GM20431 (cell line): ENCODE measurements at regions not wholly inside any gene's neighbourhood (a gene's known extent, or its start where the extent isn't known, plus 50 kb on each side); places are given as distances from the start of the nearest gene placed in this dataset.

Experiments used
- in situ Hi-C: fragments of 300-500 bp; cut with MseI, MboI; formaldehyde crosslinking; loops from one replicate; pipeline ENCODE4 v1.15.0; 2020; ENCODE audit warnings: low sequenced_read_pairs; ENCODE audit not compliant: unreplicated experiment

- in situ Hi-C loops = no loop called here
Observed at GRCh38 chr18:43471873-43472272, 194.6 kb upstream of the SYT4 start.

- in situ Hi-C loops = no loop called here
Observed at GRCh38 chr18:43481069-43481468, 203.8 kb upstream of the SYT4 start.

DNA sequence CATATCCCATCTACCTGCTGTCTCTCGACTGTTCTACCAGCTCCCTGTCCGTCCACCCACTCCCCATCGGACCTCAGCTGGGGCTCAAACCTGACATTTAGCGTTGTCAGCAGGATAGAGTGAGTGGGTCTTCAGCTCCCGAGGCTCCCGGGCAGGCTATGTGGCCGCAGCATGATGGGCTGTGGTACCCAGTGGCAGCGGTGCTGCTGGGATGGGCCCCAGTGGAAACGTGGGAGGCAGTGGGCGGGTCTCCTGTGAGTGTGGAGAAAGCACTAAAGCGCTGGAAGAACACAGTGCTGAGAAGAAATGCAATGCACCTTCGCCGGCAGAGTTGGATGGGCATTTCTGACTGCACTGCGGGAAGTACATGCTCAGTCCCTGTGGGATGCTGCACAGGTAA is 204.8 kb upstream of the SYT4 start:
- in situ Hi-C loops = no loop called here

GRCh38 chr18:43482600-43482999 is 205.3 kb upstream of the SYT4 start:
- in situ Hi-C loops = no loop called here

GRCh38 chr18:43484710-43485109 is 207.4 kb upstream of the SYT4 start:
- in situ Hi-C loops = no loop called here

GRCh38 chr18:43485545-43485963 is 208.3 kb upstream of the SYT4 start:
- in situ Hi-C loops = no loop called here

GRCh38 chr18:43486462-43486861 is 209.2 kb upstream of the SYT4 start:
- in situ Hi-C loops = no loop called here

DNA sequence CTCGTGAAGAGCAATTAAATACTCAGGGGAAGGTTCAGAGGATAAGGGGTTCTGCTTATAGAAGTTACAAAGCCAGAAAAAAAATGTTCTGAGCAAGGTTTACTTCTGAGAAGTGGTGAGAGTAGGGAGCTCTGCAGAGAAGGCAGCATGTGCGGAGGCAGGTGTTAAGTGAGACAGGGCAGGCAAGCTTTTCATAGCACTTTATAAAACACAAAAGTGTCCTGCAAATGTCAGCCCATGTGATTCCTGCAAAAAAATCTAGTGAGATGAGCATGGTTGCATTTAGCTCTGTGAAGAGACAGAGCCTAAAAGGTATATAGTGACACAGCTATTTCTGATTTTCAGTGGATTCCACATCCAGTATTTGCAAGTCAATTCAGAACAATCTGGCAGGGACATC is 223.8 kb upstream of the SYT4 start:
- in situ Hi-C loops = no loop called here

DNA sequence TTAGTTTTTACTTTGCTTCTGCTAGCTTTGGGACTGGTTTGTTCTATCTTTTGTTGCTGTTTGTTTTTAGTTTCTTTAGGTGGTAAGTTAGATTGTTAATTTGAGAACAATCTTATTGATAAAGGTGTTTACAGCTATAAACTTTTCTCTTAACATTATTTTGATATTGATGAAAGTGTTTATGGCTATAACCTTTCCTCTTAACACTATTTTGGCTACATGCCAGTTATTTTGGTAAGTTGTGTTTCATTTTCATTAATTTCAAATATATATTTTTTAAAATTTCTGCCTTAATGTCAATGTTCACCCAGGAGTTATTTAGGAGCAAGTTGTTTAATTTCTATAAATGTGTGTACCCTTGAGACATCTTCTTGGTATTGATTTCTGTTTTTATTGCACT is 229.6 kb upstream of the SYT4 start:
- in situ Hi-C loops = no loop called here

- in situ Hi-C loops = no loop called here
Observed at GRCh38 chr18:43507842-43508481, 230.7 kb upstream of the SYT4 start.

DNA sequence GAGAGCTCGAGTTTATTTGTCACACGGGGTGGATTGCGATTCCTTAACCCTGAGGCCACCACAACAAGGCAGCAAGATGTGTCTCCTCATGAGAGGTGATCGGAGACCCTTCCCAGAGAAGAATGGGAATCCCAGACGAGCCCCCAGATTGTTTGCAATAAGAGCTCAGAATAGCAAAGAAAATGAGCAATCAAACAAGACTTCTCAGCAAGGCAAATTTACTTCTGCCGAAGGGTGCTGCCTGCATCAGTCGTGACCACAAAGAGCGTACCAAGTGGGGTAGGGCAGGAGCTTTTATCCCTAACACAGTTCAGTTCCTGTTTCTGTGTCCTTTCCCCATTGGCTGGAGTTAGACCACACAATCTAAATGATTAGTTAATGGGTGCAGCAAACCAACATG is 237.5 kb upstream of the SYT4 start:
- in situ Hi-C loops = no loop called here

DNA sequence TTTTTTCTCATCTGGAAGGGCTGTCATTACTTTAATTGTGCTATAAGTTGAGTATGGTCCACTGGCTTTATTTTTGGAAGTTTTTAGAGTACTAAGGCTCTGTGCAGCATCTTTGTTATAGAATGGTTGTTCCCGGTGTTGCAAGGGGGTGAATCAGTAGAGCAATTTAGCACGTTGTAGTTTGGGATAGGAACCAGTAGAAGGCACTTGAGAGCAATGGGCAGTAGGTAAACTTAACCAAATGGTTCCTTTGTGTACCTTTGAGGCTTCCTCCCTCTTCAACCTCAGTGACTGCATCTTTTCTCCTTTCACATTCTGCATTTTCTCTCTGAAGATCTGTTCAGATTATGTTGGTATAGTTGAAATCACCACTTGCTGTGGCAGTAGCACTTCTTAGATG is 238.2 kb upstream of the SYT4 start:
- in situ Hi-C loops = no loop called here

DNA sequence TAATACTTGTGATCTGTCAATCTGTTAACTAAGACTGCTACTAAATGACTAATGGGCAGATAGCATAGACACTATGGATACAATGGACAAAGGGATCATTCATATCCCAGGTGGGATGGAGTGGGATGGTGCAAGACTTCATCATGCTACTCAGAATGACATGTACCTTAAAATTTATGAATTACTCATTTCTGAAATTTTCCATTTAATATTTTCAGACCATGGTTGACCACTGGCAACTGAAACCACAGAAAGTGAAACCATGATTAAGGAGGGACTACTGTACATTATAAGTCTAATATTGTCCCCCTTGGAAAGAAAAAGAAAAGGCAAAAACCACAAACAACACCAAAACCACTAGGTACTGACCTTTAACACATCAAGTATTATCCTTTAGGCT is 247.0 kb upstream of the SYT4 start:
- in situ Hi-C loops = no loop called here

GRCh38 chr18:43525169-43525568 is 247.9 kb upstream of the SYT4 start:
- in situ Hi-C loops = no loop called here

- in situ Hi-C loops = no loop called here
Observed at GRCh38 chr18:43526426-43527145, 249.3 kb upstream of the SYT4 start.

- in situ Hi-C loops = no loop called here
Observed at GRCh38 chr18:43531438-43531837, 254.1 kb upstream of the SYT4 start.

DNA sequence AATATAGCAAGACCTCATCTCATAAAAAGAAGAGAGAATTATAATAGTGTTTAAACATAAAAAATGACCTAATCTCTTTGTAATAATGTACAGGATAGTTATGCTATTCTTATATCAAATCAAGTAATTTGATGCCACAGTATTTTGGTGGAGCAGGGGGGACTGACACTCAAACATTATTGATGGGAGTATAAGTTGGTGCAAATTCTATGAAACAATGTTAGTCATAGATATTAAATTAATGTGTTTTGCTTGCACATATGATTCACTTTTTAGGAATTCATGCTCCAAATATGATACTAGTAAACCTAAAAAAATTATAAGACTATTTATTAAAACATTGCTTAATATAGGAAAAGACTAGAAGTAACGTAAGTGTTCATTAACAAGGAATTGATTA is 256.1 kb upstream of the SYT4 start:
- in situ Hi-C loops = no loop called here

GRCh38 chr18:43534511-43534910 is 257.2 kb upstream of the SYT4 start:
- in situ Hi-C loops = no loop called here

DNA sequence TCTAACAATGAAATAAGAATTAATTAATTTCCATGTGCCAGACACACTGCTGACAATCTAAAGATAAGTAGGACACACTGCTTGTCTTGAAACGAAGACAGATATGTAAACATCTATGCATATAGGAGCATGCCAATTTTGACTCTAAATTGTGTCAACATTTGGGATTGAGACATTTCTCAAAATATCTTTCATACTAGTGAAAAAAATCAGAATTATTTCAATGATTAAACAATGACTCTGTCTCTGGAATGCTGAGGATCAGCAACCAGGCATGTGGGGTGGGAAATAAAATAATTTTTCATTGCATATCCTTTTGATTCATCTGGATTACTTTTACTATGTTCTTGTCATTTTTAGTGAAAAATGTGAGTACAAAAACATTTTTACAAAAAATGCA is 262.6 kb upstream of the SYT4 start:
- in situ Hi-C loops = no loop called here

DNA sequence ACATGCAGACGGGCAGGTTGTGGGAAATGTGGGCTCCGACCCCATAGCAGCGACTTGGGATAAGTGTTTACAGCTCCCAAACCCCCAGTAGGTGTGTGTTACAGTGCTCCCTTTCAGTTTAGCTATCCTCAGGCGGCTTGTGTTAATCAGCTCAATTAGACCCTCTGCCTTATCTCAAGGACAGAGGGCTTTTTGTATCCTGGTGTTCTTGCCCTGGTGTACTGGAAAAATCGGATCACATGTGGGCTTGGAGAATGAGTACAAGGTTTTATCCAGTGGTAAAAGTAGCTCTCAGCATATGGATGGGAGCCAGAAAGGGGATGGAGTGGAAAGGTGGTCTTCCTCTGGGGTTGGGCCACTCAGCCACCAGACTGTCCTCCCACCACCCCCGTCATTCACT is 264.7 kb upstream of the SYT4 start:
- in situ Hi-C loops = no loop called here

GRCh38 chr18:43543236-43543635 is 265.9 kb upstream of the SYT4 start:
- in situ Hi-C loops = no loop called here

DNA sequence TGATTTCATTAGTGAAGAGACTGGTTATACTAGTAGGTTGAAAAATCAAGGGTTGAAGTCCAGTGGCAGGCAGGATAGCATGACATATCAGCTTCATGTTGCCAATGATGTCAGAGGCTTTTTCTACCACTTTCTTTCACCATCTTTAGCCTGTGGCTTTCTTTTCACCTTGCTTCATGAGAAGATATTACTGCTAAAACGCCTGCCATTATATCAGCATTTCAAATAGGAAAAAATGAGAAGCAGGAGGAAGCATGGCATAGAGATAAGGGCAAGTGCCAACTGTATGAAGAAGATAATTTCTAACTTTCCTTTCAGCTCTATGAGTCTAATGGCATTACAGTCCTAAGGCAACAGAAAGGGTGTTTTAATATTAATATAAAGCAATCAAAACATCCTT is 270.2 kb upstream of the SYT4 start:
- in situ Hi-C loops = no loop called here
